LHCN-M2 (cell line): ENCODE measurements at regions not wholly inside any gene's neighbourhood (a gene's known extent, or its start where the extent isn't known, plus 50 kb on each side); places are given as distances from the start of the nearest gene placed in this dataset.

Source experiments
- DNase-seq: peaks from one replicate; pipeline ENCODE4 v3.0.0-alpha.2; 2012; ENCODE audit warnings: low read depth

DNA sequence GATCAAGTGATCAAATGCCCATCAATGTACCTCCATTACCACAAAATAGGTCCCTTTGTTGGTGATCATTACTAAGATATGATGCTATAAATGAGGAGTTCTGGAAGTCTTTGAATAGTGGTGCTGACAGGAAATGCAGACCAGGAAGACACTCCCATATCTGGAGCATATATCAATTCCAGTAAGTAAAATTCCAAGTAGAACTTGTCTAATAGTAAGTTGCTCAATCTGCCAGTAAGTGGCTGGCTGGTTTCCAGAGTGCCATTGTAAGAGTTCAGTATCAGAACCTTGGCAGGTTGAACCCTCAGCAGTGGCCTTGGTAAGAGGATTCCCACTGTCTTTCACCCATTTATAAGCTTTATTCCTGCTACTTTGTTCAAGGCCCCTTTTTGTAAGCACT, 379.9 kb upstream of the RBMS3 start:
- no peak for DNase-seq

DNA sequence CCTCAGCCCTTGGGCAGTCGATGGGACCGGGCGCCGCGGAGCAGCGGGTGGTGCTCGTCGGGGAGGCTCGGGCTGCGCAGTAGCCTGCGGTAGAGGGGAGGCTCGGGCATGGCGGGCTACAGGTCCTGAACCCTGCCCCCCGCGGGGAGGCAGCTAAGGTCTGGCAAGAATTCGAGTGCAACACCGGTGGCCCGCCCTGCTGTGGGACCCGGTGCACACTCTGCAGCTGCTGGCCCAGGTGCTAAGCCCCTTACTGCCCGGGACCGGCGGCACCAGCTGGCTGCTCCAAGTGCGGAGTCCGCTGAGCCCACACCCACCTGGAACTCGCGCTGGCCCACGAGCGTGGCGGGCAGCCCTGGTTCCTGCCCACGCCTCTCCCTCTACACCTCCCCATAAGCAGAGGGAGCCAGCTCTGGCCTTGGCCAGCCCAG, 377.7 kb upstream of the RBMS3 start:
- no peak for DNase-seq

DNA sequence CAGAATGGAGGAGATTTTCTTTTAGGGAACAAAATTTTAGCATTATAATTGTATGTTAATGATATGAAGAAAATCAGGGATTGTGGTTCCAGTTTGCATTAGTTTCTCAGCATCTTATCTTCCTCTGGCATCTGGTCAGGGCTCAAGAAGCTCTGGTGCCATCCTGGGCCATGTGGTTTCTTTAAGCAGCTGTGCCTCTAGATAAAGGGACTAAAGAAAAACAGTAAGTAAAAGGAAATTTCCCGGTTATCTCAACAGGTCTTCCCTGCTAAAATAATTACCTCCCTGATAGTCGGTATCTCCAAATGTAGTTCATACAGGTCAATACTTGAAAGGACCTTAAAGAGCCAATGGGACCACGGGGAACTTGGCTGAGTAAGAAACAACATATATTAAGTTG, 375.1 kb upstream of the RBMS3 start:
- no peak for DNase-seq

DNA sequence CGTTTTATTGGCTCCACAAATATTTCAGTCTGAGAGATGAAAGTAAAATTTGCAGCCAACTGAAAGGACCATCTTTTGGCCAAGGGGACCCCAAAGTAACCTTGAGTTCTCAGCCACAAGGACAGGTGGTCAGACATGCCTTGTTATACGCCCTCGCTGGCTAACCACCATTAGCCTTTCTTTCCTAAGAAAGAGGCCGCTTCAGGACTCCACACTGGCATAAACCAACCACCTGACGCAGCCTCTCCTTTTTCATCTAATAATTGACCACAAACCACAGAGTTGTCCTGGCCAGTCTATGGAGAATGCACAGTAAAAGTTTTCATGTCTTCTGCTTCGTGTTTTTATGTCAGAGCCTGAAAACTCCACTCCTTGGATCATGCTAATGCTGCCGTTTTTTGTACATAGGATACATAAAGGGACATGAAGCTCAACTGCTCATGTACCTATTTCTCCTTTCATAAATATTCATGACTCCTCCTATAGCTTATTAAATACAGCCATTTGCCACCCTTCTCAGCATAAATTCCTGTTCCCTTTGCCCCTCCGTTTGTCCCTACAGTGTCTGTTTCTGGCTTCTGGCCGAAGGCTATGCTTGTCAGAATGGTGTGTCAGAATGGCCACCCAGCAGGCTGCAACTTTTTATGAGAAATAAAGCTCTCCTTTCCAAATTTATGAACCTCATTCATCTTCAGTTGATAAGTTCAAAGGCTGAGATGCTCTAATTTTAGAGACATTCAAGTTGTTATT, 374.1 kb upstream of the RBMS3 start:
- peak; percentile 32 for DNase-seq

DNA sequence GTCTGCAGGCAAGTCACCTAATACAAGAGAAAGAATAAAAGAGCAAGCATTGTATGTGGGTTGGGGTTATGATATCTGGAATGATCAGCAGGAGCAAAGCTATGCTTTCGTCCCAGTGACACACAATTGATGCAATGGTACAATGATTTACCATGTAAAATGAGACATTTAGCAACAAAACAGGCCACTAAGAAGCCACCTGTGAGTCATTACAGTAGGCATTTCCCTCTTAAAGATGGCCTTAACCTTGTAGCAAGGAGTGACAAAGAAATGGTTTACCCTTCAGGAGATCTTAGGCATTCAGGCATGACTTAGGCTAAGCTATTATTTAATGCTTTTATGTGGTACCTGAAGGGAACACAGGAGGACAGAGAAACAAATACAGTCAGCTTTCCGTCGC, 373.3 kb upstream of the RBMS3 start:
- DNase-seq = no peak

DNA sequence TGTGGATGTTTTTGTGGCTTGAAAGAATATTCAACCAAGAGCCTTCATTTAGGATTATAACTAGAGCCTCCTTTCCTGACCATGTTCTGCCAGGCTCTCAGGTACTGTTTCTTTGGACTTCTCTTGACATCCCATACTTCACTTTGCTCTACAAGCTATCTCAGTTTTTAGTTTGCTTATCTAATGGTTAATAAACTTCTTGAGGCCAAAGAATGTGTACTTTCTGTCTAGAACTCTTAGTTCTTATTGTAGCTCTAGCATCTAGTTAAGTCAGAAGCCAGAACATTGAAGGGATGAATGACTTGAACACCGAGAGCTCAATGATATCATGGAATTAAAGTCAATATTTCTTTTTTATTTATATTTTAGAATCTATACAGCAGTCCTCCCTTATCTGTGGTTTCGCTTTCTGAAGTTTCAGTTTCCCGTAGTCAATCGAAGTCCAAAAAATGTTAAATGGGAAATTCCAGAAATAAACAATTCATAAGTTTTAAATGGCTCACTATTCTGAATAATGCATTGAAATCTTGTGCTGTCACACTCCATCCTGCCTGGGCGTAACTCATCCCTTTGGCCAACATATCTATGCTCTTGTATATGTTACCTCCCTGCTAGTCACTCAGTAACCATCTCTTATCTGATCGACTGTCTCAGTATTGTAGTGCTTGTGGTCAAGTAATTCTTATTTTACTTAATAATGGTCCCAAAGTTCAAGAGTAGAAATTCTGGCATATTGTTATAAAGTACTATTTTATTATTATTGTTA, 368.6 kb upstream of the RBMS3 start:
- DNase-seq = no peak

DNA sequence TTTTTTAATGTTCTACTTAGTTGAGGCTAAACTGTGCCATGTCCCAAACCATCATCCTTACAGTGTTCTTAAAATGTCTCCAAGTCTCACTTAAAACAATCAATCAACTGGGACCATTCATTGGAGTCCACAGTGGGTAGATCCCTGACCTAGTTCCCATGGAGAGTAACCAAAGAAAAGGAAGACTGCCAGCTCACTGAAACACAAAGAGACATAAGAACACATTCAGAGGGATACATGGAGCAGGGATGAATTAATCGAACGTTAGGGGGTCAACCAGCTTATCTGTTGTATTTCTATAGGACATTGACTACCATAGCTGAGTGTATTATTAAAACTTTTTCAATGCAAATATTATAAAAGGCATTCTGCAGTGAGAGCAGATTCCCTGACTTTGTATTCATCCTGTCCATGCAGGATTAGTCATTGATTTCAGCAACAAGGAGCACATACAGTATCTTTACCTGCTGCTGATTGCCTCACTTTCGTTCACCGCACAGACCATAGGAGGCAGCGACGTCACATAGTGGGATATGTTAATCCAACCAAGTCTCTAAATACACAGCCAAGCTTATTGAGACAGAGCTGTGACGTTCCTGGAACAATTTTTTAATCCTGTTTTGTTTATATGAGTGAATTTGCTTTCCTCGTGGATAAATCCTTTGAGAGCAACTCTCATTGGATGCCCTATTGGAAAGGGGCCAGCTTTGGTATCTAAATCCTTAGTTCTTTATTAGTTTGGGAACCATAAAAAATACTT, 364.9 kb upstream of the RBMS3 start:
- peak; percentile 59 for DNase-seq

DNA sequence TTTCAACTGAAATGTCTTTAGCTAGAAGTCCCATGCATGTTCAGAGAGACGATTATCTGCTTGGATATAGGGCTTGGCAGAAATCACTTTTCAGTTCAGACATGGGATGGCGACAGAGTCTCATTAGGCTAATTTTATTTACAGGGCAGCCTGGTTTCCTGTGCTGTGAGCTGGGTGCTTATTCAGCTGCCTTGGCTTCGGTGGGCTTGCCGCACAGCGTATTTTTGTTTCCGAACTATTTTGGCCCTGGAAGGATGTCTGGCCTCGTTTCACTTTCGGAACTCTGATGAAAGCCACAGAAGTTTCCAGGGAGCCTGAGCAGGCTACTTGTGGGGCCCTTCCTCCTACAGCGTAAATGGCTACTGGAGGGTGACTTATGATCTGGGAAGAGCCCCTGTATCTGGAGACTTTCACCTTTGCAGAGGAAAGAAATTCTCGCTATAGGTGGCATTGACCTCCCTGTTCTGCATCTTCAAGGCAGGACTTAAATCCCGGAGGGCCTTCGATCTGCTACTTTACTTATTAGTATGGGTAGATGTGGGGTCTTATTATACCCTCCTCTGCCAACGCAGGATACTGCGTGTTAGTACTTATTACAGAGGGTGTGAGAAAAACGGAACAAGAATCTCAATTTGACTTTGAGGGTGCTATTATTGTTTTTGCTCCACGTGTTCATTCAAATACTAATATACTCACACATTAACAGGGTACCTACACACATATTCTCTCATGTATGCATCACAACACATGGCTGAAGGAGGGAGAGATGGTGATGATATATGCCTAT, 364.0 kb upstream of the RBMS3 start:
- peak; percentile 87 for DNase-seq

DNA sequence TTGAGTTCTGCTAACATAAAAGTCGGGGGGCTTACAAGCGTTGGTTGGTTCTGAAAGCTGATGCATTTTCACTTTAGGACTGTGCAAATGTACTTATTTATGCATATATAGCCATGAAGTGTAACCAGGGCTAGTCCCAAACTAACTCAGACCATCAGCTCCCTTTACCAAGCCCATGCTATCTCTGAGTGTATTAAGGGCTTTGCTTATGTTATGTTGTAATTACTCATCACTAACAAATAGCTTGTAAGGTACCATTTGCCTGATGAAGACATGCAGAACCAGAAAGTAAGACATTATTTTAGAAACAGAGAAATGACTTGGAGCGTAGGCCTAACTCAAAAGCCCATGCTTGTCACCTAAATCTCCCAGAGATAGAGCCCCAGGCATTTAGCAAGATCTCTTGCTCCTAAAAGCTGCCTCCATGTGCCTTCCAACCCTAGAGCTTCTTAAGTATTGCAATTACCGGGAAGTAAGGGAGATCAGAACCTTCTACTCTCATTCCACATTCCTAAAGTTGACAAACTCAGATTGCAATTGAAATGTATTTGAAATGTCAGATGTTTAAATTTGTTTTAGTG, 362.9 kb upstream of the RBMS3 start:
- DNase-seq = no peak

DNA sequence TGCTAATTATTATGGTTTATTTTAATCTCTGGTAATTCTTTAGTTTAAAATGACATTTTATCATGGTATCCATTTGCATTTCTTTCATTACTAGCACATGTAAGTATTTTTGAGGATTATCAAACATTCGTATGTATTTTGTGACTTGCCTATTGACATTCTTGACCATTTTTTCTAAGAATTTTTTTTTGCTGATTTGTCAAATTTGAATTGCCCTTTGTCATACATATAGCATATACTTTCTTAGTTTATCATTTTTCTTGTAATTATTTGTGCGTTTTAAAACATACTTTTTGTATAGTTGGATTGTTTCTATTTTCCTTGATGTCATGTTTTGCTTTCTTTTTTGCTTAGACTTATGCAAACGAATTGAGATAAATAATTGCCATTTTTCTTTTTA, 358.5 kb upstream of the RBMS3 start:
- no peak for DNase-seq

DNA sequence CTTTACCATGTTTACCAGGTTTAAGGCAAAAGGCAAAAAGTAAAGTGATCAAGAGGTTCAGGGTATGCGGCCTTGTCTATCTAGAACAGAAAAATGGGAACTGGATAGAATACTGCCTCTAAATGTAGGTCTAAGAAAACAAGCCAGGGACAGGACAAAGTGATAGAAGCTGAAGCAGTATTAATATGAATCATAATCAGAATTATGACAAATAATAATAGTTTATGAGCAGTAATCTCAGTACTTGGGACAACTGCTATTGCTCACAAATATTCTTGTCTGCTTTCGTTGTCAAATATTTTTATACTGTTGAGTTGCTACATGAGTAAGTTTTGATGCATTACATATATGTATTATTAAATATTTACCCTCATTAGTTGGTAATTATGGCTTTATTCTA, 356.9 kb upstream of the RBMS3 start:
- DNase-seq = no peak

DNA sequence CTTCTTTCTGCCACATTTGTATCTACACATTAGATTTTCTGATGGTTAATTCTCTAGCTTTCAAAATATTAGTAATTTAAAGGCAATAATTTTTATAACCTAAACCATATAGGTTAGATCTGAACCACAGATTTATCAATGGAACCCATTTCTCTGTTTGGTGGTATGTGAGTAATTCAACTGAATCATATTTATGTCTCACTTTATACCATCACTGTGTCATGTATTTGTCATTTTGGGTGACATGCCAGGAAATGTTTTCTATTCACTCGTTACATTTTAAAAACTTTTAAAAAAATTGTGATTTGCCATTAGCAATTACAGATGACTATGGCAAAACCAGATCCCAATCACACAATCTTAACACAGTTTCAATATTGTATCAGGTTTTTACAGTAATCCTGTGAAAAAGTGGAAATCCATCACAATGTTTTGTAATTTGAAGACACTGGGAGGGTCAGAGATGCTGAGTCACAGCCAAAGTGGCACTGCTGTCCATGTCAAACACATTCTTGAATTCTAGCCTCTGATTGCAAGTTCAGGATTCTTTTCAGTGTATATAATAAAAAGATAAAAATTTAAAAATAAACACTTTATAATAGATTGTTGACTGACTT, 356.0 kb upstream of the RBMS3 start:
- peak; percentile 60 for DNase-seq

DNA sequence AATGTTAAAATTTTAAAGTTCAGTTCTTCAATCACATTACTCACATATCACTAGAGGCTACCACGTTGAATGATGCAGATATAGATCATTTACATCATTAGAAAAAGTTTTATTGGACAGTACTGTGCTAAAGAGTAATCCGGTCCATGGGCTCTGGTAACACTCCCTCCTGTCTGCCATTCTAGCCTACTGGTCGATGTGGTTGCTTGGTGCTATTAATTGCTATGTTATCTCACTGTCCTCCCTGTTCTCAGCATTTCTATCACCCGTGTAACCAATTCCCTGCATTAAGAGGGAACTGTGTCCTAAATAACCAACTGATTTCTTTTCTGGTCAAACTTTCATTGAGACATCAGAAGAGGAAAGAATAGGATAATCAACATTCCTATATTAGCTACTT, 347.5 kb upstream of the RBMS3 start:
- no peak for DNase-seq

DNA sequence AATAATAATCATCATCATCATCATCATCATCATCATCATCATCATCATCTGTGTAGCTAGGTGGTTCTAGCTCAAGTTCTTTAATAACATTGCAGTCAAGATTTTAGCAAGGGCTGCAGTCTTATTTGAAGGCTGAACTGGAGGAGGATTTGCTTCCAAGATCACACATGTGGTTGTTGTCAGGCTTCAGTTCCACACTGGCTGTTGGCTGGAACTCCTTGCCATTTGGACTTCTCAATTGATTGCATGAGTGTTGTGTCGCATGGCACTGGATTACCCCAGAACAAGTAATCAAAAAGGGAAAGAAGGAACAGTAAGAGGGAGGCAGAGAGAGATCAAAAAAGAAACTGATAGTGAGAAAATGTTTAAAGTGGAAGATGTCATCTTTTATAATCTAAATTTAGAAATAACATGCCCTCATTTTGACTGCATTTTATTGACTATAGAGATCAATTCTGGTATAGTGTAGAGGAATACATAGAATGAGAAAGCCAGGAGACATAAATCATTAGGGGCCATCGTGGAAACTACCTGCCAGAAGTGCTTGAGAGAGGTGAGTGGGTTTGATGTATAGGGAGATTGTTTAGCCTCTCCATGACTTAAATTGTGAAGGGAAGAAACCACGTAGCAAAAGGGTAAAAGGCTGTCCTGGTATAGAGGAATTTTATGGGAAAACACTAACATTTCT, 346.6 kb upstream of the RBMS3 start:
- no peak for DNase-seq

DNA sequence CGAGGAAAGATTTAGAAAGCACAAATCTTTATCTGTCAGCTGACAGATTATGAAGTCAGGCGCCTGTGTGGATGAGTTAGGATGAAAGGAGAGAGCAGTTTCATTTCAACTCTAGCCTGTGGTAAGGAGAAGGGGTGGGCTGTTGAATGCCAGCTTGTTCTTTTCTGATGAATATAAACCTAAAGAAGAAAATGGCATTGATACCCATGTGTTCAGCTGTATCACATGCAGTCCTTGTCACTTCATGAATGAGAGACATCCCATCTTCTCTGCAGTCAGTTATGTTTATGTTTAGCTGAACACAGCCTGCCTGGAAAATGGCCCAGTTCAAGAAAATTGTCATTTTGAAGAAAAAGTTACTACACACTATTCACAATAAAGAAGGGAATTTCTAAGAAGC, 345.7 kb upstream of the RBMS3 start:
- DNase-seq = no peak

DNA sequence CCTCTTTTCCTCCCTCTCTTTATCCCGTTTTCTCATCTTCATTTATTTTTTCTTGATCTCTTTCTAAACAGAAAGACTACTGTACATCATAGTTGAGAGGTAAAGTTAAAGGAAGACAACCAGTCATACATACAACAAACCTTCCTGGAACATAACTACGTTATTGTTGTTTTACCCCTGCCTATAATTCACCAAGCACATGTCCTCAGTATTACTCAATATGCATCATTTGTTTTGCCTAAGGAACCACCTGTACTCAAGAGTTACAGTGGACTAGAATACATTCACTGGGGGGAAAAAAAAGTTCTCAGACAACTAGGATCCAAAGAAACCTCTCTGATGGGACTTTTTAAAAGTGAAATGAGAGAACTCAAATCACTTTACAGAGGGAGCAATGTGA, 344.7 kb upstream of the RBMS3 start:
- no peak for DNase-seq

DNA sequence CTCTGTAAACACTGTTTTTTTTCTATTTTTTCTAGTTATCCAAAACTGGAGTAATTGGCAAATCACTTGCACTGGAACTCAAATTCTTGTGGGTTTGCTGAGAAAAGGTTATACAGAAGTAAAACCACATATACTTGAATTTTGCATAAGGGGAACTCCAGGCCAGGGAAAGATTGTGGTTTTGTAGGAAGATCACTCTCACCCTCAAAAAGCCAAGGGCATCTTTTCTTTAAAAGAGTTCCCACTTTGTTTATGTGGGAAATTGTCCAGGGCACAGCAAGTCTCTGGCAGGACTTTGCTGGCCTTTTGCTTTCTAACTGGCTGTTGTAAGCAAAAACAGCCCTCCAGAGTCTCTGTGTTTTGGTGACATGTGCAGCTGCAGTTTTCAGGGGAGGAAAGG, 340.3 kb upstream of the RBMS3 start:
- peak; percentile 90 for DNase-seq

DNA sequence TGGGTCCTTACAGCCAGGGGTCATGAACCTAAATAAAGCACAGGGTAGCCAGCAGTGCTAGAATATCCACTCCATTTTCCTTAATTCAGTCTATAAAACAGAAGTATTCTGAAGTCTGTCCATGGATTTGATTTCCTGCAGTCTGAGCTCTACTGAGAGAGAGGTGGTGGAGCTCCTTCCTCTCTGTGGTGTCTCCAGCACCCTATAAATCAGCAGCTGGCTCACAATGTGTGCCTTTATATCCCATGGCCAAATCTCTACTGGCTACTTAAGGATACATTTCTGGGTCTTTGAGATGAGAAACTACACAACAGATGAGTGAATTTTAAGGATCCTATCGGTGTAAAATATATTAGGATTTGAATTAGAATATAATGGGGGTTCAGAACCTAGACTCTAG, 339.9 kb upstream of the RBMS3 start:
- DNase-seq = no peak

DNA sequence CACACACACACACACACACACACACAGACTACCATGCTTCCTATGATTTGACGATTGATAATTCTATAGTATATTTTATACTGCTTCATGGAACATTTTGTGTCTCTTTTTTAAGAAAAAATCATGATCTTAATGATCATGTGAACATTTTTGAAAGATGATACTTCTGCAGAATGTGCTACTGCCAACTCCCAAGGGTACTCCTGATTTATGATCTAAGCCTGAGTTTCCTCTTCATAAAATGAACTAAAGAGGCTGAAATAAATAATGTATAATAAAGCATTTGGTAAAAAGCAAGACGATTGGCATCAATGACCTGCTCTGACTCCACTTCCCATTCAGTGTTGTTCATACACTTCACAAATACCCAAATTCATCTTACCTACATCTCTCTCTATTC, 333.8 kb upstream of the RBMS3 start:
- DNase-seq = peak; percentile 62

DNA sequence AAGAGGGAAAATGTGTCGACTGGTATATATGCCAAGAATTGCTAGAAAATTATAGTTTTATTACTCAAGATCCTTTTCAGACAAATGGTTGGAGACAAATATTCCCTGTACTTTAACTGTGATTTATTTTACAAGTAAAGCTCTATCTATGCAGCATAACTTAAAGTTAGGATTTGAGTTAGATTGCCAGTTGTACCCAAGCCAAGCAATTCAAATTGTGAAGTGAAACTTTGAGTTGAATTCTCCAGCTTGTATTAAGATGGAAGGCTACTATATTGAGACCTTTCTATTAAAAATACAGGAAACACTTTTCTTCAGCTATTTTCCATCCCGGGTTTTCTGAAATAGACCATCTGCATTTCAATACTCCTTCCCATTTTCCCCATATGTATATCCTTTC, 333.1 kb upstream of the RBMS3 start:
- no peak for DNase-seq
